ENCODE measurements at regions not wholly inside any gene's neighbourhood (a gene's known extent, or its start where the extent isn't known, plus 50 kb on each side); places are given as distances from the start of the nearest gene placed in this dataset.

GRCh38 chr1:182122256-182122912 lies 60.9 kb upstream of the ZNF648 start:
- no peak overlapping the region for H3K4me3 ChIP-seq
- H3K27ac ChIP-seq, result no peak overlapping the region
- no peaks in the 10 kb centered on the region for H3K36me3 ChIP-seq
- intact Hi-C loops (cut with DNase I), result no loop called here
- no peaks in the 10 kb centered on the region for H3K9me3 ChIP-seq
- 75% methylated on average over 1 of the region's 1 CpG for WGBS
- H3K4me1 ChIP-seq (replicated peaks), result peaks cover 3% of the 10 kb centered on the region
- H3K27me3 ChIP-seq (replicated peaks; ENCODE audit: insufficient read depth), result no peaks in the 10 kb centered on the region
- no peak for DNase-seq (ENCODE audit: low spot score)
- TF ChIP-seq POLR2A (IDR thresholded peaks at IDR 0.05), result no peak
- TF ChIP-seq CTCF (IDR thresholded peaks at IDR 0.05), result no peak
- no peak for TF ChIP-seq POLR2AphosphoS5 (IDR thresholded peaks at IDR 0.05)

GRCh38 chr1:182121787-182122186 lies 60.3 kb upstream of the ZNF648 start:
- intact Hi-C loops (cut with DNase I), result no loop called here
- Histone ChIP-seq H3K27ac (no peak overlapping the region), H3K27me3 (replicated peaks; ENCODE audit: insufficient read depth) (no peaks in the 10 kb centered on the region), H3K4me1 (replicated peaks) (peaks cover 3% of the 10 kb centered on the region), H3K9me3 (no peaks in the 10 kb centered on the region), H3K4me3 (no peak overlapping the region), H3K36me3 (no peaks in the 10 kb centered on the region)
- no peak for DNase-seq (ENCODE audit: low spot score)
- TF ChIP-seq POLR2AphosphoS5 (IDR thresholded peaks at IDR 0.05) (no peak), POLR2A (IDR thresholded peaks at IDR 0.05) (no peak), CTCF (IDR thresholded peaks at IDR 0.05) (no peak)
- 87% methylated on average over 2 of the region's 2 CpGs for WGBS

- peak overlapping the region in 1 of 2 donors; percentile 40 for H3K27ac ChIP-seq
- 29% methylated on average over 17 of the region's 17 CpGs for WGBS
- H3K4me3 ChIP-seq, result no peak overlapping the region
- intact Hi-C loops (cut with DNase I), result no loop called here
- no peaks in the 10 kb centered on the region for H3K27me3 ChIP-seq (replicated peaks; ENCODE audit: insufficient read depth)
- H3K4me1 ChIP-seq (replicated peaks), result peaks cover 3% of the 10 kb centered on the region
- H3K9me3 ChIP-seq, result no peaks in the 10 kb centered on the region
- TF ChIP-seq POLR2A (IDR thresholded peaks at IDR 0.05) (no peak), POLR2AphosphoS5 (IDR thresholded peaks at IDR 0.05) (peak; percentile 39), CTCF (IDR thresholded peaks at IDR 0.05) (no peak)
- no peaks in the 10 kb centered on the region for H3K36me3 ChIP-seq
- DNase-seq (ENCODE audit: low spot score), result peak; percentile 41
These were observed 59.1 kb upstream of the ZNF648 start for GRCh38 chr1:182120411-182121258.

GRCh38 chr1:182119631-182120030 lies 58.1 kb upstream of the ZNF648 start:
- Histone ChIP-seq H3K9me3 (no peaks in the 10 kb centered on the region), H3K27me3 (replicated peaks; ENCODE audit: insufficient read depth) (no peaks in the 10 kb centered on the region), H3K4me1 (replicated peaks) (peaks cover 3% of the 10 kb centered on the region), H3K4me3 (no peak overlapping the region), H3K36me3 (no peaks in the 10 kb centered on the region), H3K27ac (no peak overlapping the region)
- no peak for DNase-seq (ENCODE audit: low spot score)
- intact Hi-C loops (cut with DNase I), result no loop called here
- TF ChIP-seq CTCF (IDR thresholded peaks at IDR 0.05) (no peak), POLR2A (IDR thresholded peaks at IDR 0.05) (no peak), POLR2AphosphoS5 (IDR thresholded peaks at IDR 0.05) (no peak)
- 81% methylated on average over 7 of the region's 7 CpGs for WGBS
